GM23338 (cell line): ENCODE measurements at regions not wholly inside any gene's neighbourhood (a gene's known extent, or its start where the extent isn't known, plus 50 kb on each side); places are given as distances from the start of the nearest gene placed in this dataset.

Experiments
- ATAC-seq: fragments of 200-7000 bp; cut with Tn5 transposase; 3 replicates; pipeline ENCODE4 v1.9.1; 2020
- DNase-seq: peaks from one replicate; pipeline ENCODE4 v3.0.0-alpha.2; 2015; ENCODE audit warnings: low spot score
- H2AFZ ChIP-seq: fragments of 200-600 bp; sonication (generic); 2 replicates; pipeline ENCODE4 v1.8.0; 2016; ENCODE audit warnings: antibody characterized with exemption, mild to moderate bottlenecking, moderate library complexity
- H3F3A ChIP-seq: fragments of 200-600 bp; sonication (generic); replicated peaks from 2 replicates; pipeline ENCODE4 v1.8.0; 2017; ENCODE audit warnings: antibody characterized with exemption, mixed run types, low read depth
- H3K27ac ChIP-seq: fragments of 200-600 bp; sonication (generic); 2 replicates; pipeline ENCODE4 v1.6.1; 2016; ENCODE audit warnings: low read depth
- H3K27me3 ChIP-seq: fragments of 200-600 bp; sonication (generic); 2 replicates; pipeline ENCODE4 v1.8.0; 2016; ENCODE audit warnings: mild to moderate bottlenecking, mixed run types, moderate library complexity; ENCODE audit not compliant: insufficient read depth
- H3K36me3 ChIP-seq: fragments of 200-600 bp; sonication (generic); 2 replicates; pipeline ENCODE4 v1.8.0; 2016; ENCODE audit warnings: mild to moderate bottlenecking; ENCODE audit not compliant: insufficient read depth
- H3K4me1 ChIP-seq: fragments of 200-600 bp; sonication (generic); 2 replicates; pipeline ENCODE4 v1.8.0; 2016; ENCODE audit warnings: mild to moderate bottlenecking, moderate library complexity; ENCODE audit not compliant: insufficient read depth
- H3K4me2 ChIP-seq: fragments of 200-600 bp; sonication (generic); 2 replicates; pipeline ENCODE4 v1.7.1; 2017; ENCODE audit warnings: mixed run types
- H3K4me3 ChIP-seq: fragments of 200-600 bp; sonication (generic); 2 replicates; pipeline ENCODE4 v1.6.1; 2016; ENCODE audit warnings: mixed run types
- H3K79me2 ChIP-seq: fragments of 200-600 bp; sonication (generic); replicated peaks from 2 replicates; pipeline ENCODE4 v1.8.0; 2017; ENCODE audit warnings: mild to moderate bottlenecking; ENCODE audit not compliant: insufficient read depth
- H3K9me2 ChIP-seq: fragments of 200-600 bp; sonication (generic); 2 replicates; pipeline ENCODE4 v1.8.0; 2017; ENCODE audit not compliant: insufficient read depth
- H4K20me1 ChIP-seq: fragments of 200-600 bp; sonication (generic); replicated peaks from 2 replicates; pipeline ENCODE4 v1.8.0; 2017; ENCODE audit warnings: mild to moderate bottlenecking; ENCODE audit not compliant: insufficient read depth
- H3K27ac Mint-ChIP-seq: 2 replicates; pipeline ENCODE4 v1.8.0; 2020; ENCODE audit warnings: inconsistent platforms, mild to moderate bottlenecking, moderate library complexity, mixed read lengths
- H3K27me3 Mint-ChIP-seq: 3 replicates; pipeline ENCODE4 v1.8.0; 2022; ENCODE audit warnings: low read depth, mild to moderate bottlenecking, moderate library complexity, mixed read lengths, inconsistent platforms; ENCODE audit not compliant: insufficient read depth, poor library complexity
- H3K36me3 Mint-ChIP-seq: 3 replicates; pipeline ENCODE4 v1.8.0; 2021; ENCODE audit warnings: low read depth, mild to moderate bottlenecking, inconsistent platforms, moderate library complexity, mixed read lengths
- H3K4me1 Mint-ChIP-seq: 3 replicates; pipeline ENCODE4 v1.8.0; 2020; ENCODE audit warnings: mild to moderate bottlenecking, inconsistent platforms, mixed read lengths
- H3K4me3 Mint-ChIP-seq: 3 replicates; pipeline ENCODE4 v1.8.0; 2021; ENCODE audit warnings: moderate library complexity, mild to moderate bottlenecking, inconsistent platforms, mixed read lengths
- H3K9me3 Mint-ChIP-seq: 3 replicates; pipeline ENCODE4 v1.8.0; 2020; ENCODE audit warnings: moderate library complexity, mild to moderate bottlenecking, inconsistent platforms, mixed read lengths
- CREB1 ChIP-seq: fragments of 250-450 bp; sonication (Bioruptor Pico); IDR thresholded peaks from 2 replicates; pipeline ENCODE4 v1.5.0; 2020; ENCODE audit warnings: low read depth, mild to moderate bottlenecking, moderate library complexity
- ETS1 ChIP-seq: IDR thresholded peaks from 2 replicates; pipeline ENCODE4 v1.6.1; 2016; ENCODE audit warnings: antibody characterized with exemption
- JUNB ChIP-seq: IDR thresholded peaks from one replicate; pipeline ENCODE4 v1.6.1; 2016; ENCODE audit warnings: antibody characterized with exemption; ENCODE audit not compliant: unreplicated experiment
- POLR2AphosphoS5 ChIP-seq: IDR thresholded peaks from 2 replicates; pipeline ENCODE4 v1.6.1; 2016; ENCODE audit warnings: antibody characterized with exemption, low read depth
- REST ChIP-seq: IDR thresholded peaks from one replicate; pipeline ENCODE4 v1.6.1; 2018; ENCODE audit warnings: antibody characterized with exemption; ENCODE audit not compliant: unreplicated experiment
- STAT1 ChIP-seq: IDR thresholded peaks from one replicate; pipeline ENCODE4 v1.6.1; 2016; ENCODE audit warnings: antibody characterized with exemption; ENCODE audit not compliant: unreplicated experiment
- ZNF114 ChIP-seq: fragments of 250-450 bp; sonication (Bioruptor Pico); IDR thresholded peaks from 2 replicates; pipeline ENCODE4 v1.5.0; 2020; ENCODE audit warnings: mild to moderate bottlenecking, moderate library complexity
- ZNF331 ChIP-seq: fragments of 250-450 bp; sonication (Bioruptor Pico); IDR thresholded peaks from 2 replicates; pipeline ENCODE4 v1.5.0; 2020; ENCODE audit warnings: low read depth, mild to moderate bottlenecking, moderate library complexity
- ZNF462 ChIP-seq: fragments of 250-450 bp; sonication (Bioruptor Pico); IDR thresholded peaks from 2 replicates; pipeline ENCODE4 v1.5.0; 2020; ENCODE audit warnings: mild to moderate bottlenecking, moderate library complexity

GRCh38 chr4:177611974-177612664 lies 169.9 kb upstream of the AGA start (continued):
- no peak for TF ChIP-seq ETS1
- no peak for TF ChIP-seq JUNB

GRCh38 chr4:177612684-177613083 lies 170.4 kb upstream of the AGA start:
- no peak overlapping the region for H3K4me3 ChIP-seq
- Mint-ChIP-seq H3K4me3 (no peak overlapping the region), H3K4me1 (peaks cover 20% of the 10 kb centered on the region), H3K9me3 (peaks cover under 1% of the 10 kb centered on the region; the same call in 2 of the 3 replicates), H3K27me3 (no peaks in the 10 kb centered on the region), H3K27ac (peak overlapping the region; percentile 31; the same call in 1 of the 2 replicates), H3K36me3 (peaks cover under 1% of the 10 kb centered on the region; the same call in 1 of the 3 replicates)
- H3K27ac ChIP-seq, result no peak overlapping the region
- H3K79me2 ChIP-seq, result no peaks in the 10 kb centered on the region
- peaks cover 17% of the 10 kb centered on the region for H3K4me1 ChIP-seq
- no peaks in the 10 kb centered on the region for H3K9me2 ChIP-seq
- H4K20me1 ChIP-seq, result no peaks in the 10 kb centered on the region
- no peak for ATAC-seq
- H3K4me2 ChIP-seq, result no peak overlapping the region
- H2AFZ ChIP-seq, result peak overlapping the region; percentile 66; the same call in 1 of the 2 replicates
- H3K27me3 ChIP-seq, result no peaks in the 10 kb centered on the region
- H3K36me3 ChIP-seq, result no peaks in the 10 kb centered on the region
- TF ChIP-seq ZNF462 (CRISPR knock-in tag) (no peak), CREB1 (no peak), ETS1 (no peak), REST (no peak), STAT1 (no peak), ZNF114 (CRISPR knock-in tag) (no peak), JUNB (no peak), ZNF331 (CRISPR knock-in tag) (no peak), POLR2AphosphoS5 (no peak)
- no peaks in the 10 kb centered on the region for H3F3A ChIP-seq
- DNase-seq, result no peak
